ENCODE measurements at regions not wholly inside any gene's neighbourhood (a gene's known extent, or its start where the extent isn't known, plus 50 kb on each side); places are given as distances from the start of the nearest gene placed in this dataset.
"Not testable (repeated sequence)": the region's sequence is repeated elsewhere in the genome, so short reads cannot be mapped to it uniquely, and the experiment has no call there.

DNA sequence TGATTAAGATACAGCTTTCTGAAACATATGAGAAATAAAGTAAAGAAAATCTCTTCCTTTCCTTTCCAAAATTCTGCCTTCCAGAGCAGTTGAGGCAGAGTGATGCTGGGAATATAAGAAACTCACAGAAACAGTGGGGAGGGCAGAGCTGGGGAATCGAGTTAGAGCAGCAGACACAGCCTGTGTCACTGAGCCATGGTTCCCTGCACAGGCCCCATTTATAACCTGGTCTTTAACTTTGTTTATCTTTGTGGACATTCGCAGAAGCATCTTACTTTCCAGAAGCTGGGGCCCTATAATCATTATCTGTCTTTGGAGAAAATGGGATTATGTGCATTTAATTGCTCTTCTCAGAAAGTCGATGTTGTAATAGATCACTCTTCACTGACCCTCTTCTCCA lies 349.1 kb downstream of the SETD4 start:
- 72 to 80% methylated on average over 3 of the region's 3 CpGs for WGBS, 2 donors

DNA sequence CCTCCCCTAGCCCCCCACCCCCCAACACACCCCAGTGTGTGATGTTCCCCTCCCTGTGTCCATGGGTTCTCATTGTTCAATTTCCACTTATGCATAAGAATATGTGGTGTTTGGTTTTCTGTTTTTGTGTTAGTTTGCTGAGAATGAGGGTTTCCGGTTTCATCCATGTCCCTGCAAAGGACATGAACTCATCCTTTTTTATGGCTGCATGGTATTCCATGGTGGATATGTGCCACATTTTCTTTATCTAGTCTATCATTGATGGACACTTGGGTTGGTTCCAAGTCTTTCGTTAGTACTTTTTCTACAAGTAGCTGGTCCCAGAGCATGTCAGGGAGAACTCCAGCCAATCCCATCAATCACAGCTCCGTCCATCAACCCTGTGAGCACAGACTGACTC lies 350.3 kb downstream of the SETD4 start:
- H3K27me3 ChIP-seq; DNase-seq (ENCODE audit: low spot score in 2 of 2); H3K4me1 ChIP-seq; H3K36me3 ChIP-seq; H3K27ac ChIP-seq; H3K4me3 ChIP-seq; H3K9me3 ChIP-seq: not testable (repeated sequence)
- 89 to 90% methylated on average over 3 of the region's 3 CpGs for WGBS, 2 donors

More for the DNA sequence above, 349.1 kb downstream of the SETD4 start:
- Histone ChIP-seq H3K27me3 (no peaks in the 10 kb centered on the region), H3K4me1 (no peaks in the 10 kb centered on the region), H3K9me3 (no peaks in the 10 kb centered on the region), H3K36me3 (no peaks in the 10 kb centered on the region), H3K4me3 (no peak overlapping the region), H3K27ac (no peak overlapping the region)
- TF ChIP-seq POLR2A (IDR thresholded peaks at IDR 0.05): no peak
- TF ChIP-seq, protein P1, sequence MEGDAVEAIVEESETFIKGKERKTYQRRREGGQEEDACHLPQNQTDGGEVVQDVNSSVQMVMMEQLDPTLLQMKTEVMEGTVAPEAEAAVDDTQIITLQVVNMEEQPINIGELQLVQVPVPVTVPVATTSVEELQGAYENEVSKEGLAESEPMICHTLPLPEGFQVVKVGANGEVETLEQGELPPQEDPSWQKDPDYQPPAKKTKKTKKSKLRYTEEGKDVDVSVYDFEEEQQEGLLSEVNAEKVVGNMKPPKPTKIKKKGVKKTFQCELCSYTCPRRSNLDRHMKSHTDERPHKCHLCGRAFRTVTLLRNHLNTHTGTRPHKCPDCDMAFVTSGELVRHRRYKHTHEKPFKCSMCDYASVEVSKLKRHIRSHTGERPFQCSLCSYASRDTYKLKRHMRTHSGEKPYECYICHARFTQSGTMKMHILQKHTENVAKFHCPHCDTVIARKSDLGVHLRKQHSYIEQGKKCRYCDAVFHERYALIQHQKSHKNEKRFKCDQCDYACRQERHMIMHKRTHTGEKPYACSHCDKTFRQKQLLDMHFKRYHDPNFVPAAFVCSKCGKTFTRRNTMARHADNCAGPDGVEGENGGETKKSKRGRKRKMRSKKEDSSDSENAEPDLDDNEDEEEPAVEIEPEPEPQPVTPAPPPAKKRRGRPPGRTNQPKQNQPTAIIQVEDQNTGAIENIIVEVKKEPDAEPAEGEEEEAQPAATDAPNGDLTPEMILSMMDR (IDR thresholded peaks at IDR 0.05): no peak
- TF ChIP-seq EP300 (IDR thresholded peaks at IDR 0.05): no peak
- no peak for DNase-seq (ENCODE audit: low spot score in 2 of 2)

DNA sequence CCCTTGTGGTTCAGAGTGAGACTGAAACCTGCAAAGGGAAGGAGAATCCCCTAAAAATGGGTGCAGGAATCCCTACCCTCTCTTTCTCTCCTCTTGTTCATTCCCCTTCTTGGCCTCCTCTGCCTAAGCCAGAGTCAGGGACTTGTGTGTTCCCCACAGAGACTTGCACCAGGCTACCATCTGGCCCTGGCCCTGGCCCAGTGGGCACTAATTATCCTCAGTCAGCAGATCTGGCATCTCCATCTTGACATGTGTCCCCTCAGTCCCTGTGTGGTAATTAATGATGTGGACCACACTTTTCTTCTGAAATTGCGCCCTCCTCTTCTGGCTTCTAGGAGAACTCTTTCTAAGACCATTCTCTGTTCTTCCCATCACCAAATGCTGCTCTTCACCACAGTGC lies 354.4 kb downstream of the SETD4 start:
- H3K4me1 ChIP-seq: no peaks in the 10 kb centered on the region
- TF ChIP-seq EP300 (IDR thresholded peaks at IDR 0.05): no peak
- TF ChIP-seq, protein P1 (IDR thresholded peaks at IDR 0.05): no peak
- no peak for TF ChIP-seq POLR2A (IDR thresholded peaks at IDR 0.05)
- H3K27me3 ChIP-seq: no peaks in the 10 kb centered on the region
- H3K27ac ChIP-seq: no peak overlapping the region
- WGBS, 2 donors: 100% methylated on average over 1 of the region's 1 CpG
- no peak overlapping the region for H3K4me3 ChIP-seq
- no peak for DNase-seq (ENCODE audit: low spot score in 2 of 2)
- H3K9me3 ChIP-seq: no peaks in the 10 kb centered on the region
- H3K36me3 ChIP-seq: no peaks in the 10 kb centered on the region

DNA sequence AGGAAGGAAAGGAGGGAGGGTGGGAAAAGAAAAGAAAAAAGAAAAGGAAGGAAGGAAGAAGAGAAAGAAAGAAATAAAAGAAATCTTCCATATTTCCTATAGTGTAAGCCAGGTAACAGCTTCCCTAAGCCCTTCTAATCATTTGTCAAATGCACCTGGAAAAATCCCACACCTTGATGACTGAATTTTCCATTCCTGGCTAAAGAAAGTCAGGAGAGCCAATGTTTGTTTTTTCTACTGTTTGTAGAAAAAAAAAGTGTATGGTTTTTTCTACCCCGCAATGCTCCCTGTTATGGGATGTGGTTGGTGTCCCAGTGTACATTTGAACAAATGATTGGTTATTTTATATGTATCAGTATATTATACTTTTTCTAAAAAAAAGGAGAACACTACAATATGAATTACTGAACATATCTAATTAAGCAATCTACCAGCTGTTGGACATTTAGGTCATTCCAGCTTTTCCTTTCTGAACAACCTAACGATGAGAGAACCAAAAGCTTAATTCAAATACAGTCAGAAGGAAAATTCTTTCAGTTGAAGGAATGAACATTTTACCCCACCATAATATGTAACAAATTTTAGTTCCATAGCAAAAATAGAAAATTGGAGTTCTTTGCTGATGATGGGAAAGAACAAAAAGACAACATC lies 355.0 kb downstream of the SETD4 start:
- Histone ChIP-seq H3K9me3 (no peaks in the 10 kb centered on the region), H3K36me3 (no peaks in the 10 kb centered on the region), H3K4me1 (no peaks in the 10 kb centered on the region), H3K27ac (no peak overlapping the region), H3K27me3 (no peaks in the 10 kb centered on the region), H3K4me3 (no peak overlapping the region)
- TF ChIP-seq, protein P1 (IDR thresholded peaks at IDR 0.05): no peak
- no peak for TF ChIP-seq POLR2A (IDR thresholded peaks at IDR 0.05)
- no peak for TF ChIP-seq EP300 (IDR thresholded peaks at IDR 0.05)
- DNase-seq (ENCODE audit: low spot score in 2 of 2): no peak
- 91 to 96% methylated on average over 2 of the region's 2 CpGs for WGBS, 2 donors

DNA sequence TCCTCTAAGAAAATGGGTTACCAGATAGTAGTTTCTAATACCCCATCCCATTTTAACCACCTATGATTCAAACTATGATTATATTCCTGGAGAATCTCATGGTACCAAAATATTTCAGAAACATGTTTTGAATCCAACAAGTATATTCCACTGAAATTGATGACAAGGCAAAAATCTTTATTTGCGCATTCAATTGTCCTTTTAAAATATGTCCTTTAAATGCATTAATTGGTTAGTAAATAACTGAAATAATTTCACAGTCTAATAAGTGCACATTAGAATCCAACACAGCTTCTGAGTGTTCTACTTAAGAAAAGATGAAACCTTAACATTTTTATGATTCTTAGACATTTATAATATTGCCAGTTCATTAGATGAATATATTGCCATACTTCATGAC lies 356.6 kb downstream of the SETD4 start:
- 96 to 98% methylated on average over 1 of the region's 1 CpG for WGBS, 2 donors
- DNase-seq (ENCODE audit: low spot score in 2 of 2): no peak
- H3K4me3 ChIP-seq: no peak overlapping the region

More for the DNA sequence above, 356.6 kb downstream of the SETD4 start:
- Histone ChIP-seq H3K9me3 (no peaks in the 10 kb centered on the region), H3K4me1 (peaks cover 0 to 2% (median 0%) of the 10 kb centered on the region in 4 donors), H3K27ac (no peak overlapping the region), H3K27me3 (no peaks in the 10 kb centered on the region), H3K36me3 (no peaks in the 10 kb centered on the region)
- TF ChIP-seq POLR2A (IDR thresholded peaks at IDR 0.05) (no peak), EP300 (IDR thresholded peaks at IDR 0.05) (no peak)
- TF ChIP-seq, protein P1 (IDR thresholded peaks at IDR 0.05): no peak

Measured in tibial nerve (tissue), 4 donors.